Fibroblast of the aortic adventitia (primary cell): ENCODE measurements at regions not wholly inside any gene's neighbourhood (a gene's known extent, or its start where the extent isn't known, plus 50 kb on each side); places are given as distances from the start of the nearest gene placed in this dataset.

Source experiments
- DNase-seq: peaks from one replicate; pipeline ENCODE4 v3.0.0-alpha.2; 2010; ENCODE audit warnings: low read depth
- H3K4me3 ChIP-seq: 2 replicates; pipeline ENCODE4 v1.5.1; 2011; ENCODE audit warnings: low read depth, mild to moderate bottlenecking, control low read depth, low read length, moderate library complexity
- CTCF ChIP-seq: IDR thresholded peaks from 2 replicates; pipeline ENCODE4 v1.5.1; 2011; ENCODE audit warnings: mild to moderate bottlenecking, low read length, control low read depth, inconsistent platforms; ENCODE audit not compliant: insufficient read depth

DNA sequence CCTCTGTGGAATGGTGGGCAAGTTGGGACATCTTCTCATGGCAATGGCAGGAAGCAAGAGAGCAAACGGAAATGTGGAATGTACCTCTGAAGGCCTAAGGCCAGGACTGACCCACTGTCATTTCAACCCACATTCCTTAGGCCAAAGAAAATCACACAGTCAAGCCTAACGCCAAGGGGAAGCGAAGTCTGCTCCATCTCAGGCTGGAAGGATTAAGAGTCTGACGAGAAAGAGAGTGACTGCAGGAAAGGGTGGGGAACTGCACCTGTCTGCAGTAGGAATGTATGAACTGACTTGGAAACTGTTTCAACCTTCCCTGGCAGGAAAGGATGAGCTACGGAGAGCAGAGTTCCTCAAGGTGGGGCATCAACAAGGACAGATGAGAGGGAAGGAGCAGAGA is 90.2 kb upstream of the TAS2R1 start:
- TF ChIP-seq CTCF, result no peak
- H3K4me3 ChIP-seq, result no peak overlapping the region
- no peak for DNase-seq

DNA sequence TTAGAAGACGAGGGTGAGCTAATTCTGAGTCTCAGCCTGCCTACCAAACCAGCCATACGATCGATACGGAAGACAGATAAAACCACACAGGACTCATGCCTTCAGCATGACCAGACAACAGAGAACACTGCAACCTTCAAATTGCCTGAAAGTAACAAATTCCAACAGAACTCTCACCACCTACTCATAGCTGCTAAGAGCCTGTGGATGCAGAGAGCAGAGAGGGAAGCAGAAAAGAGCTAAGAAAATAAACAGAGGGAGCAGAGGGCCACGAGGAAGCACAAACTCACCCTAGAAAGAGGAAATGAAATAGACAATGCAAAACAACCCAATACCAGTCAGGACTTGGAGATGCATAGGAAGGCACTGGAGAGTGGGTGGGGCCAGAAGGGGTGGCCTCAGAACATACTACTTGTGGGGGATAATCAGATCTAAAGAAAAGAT is 86.7 kb upstream of the TAS2R1 start:
- no peak overlapping the region for H3K4me3 ChIP-seq
- no peak for TF ChIP-seq CTCF
- peak; percentile 72 for DNase-seq

DNA sequence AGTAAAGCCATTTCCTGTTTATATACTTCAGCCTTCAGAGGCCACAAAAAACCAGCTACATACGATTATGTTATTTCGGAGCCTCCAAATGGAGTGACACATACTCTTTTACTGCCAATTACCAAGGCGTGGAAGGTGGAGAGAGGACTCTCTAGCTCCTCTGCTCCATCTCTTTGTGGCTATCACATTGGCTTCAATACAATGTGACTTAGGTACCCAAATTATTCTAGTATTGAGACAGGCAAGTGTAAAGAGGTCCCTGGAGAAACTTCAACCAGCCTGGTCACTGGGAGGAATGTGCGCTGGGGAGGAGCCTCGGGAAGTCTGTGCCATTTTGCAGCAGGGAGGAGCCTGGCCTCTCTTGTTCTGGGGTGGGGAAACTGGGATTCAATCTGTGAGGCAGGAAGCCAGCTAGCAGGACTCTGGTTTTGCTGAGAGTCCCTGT is 85.8 kb upstream of the TAS2R1 start:
- TF ChIP-seq CTCF, result no peak
- DNase-seq, result peak; percentile 74
- H3K4me3 ChIP-seq, result no peak overlapping the region

- H3K4me3 ChIP-seq, result no peak overlapping the region
- TF ChIP-seq CTCF, result no peak
- DNase-seq, result peak; percentile 39
These were observed 83.9 kb upstream of the TAS2R1 start for GRCh38 chr5:9713959-9714586.

GRCh38 chr5:9713356-9713755 is 83.2 kb upstream of the TAS2R1 start:
- no peak for TF ChIP-seq CTCF
- no peak for DNase-seq
- H3K4me3 ChIP-seq, result no peak overlapping the region

DNA sequence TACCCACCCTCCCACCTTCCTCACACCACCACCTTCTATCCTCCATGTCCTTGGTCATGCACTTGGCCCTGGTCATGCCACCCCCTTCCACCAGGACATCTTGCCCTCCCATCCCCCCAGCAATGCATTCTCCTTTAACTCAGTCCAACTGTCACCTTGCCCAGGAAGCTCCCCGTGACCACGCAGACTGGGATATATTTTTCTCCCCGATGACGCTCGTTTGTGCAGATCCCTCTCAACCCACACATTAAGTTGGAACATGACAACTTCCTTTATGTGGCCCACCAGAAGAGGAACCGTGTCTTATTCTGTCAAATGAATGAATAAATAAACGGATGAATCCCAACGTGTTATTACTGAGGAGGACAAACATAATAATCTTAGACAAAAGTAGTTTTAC is 82.8 kb upstream of the TAS2R1 start:
- no peak for TF ChIP-seq CTCF
- H3K4me3 ChIP-seq, result no peak overlapping the region
- DNase-seq, result no peak

GRCh38 chr5:9712506-9712905 is 82.4 kb upstream of the TAS2R1 start:
- no peak for TF ChIP-seq CTCF
- H3K4me3 ChIP-seq, result no peak overlapping the region
- DNase-seq, result peak; percentile 79
